ENCODE measurements at regions not wholly inside any gene's neighbourhood (a gene's known extent, or its start where the extent isn't known, plus 50 kb on each side); places are given as distances from the start of the nearest gene placed in this dataset.
A peak's percentile ranks its signal among the peaks of the same experiment; 100 is the strongest.

DNA sequence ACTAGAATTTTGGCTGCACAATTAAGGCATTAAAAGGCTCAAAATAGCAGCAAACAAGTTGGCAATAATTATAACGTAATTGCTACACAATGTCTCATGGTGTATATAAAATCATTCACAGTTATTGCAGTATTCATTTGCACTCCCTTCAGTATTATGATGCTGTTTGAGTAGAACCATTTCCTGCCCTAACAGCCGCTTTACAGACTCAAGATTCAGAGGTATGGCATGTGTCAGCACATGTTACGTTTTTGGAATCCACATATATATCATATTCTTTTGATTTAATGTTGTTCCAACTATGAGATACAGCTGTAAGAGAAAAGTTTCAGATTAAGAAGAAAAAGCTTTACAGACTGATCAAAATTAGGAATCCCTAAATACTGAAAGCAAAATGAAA is 56.3 kb upstream of the NCKAP5 start:
- DNase-seq (ENCODE audit: low spot score) (no peak), ATAC-seq (ENCODE audit: low FRiP score) (no peak)

DNA sequence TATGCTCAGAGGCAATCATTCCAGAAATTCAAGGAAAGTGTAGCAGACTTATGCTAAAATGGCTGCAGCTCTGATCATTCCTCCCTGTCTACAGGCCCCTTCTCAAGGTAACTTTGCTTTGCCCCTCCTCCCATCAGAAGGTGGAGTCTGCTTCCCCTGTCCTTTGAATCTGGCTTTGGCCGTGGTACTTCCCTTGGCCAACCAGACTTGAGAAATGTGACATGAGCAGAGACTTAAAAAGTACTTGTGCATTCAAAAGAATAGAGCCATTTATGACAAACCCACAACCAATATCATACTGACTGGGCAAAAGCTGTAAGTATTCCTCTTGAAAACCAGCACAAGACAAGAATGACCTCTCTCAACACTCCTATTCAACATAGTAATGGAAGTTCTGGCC is 59.5 kb upstream of the NCKAP5 start:
- DNase-seq (ENCODE audit: low spot score) (no peak), ATAC-seq (ENCODE audit: low FRiP score) (no peak)
- TF ChIP-seq, protein P1, sequence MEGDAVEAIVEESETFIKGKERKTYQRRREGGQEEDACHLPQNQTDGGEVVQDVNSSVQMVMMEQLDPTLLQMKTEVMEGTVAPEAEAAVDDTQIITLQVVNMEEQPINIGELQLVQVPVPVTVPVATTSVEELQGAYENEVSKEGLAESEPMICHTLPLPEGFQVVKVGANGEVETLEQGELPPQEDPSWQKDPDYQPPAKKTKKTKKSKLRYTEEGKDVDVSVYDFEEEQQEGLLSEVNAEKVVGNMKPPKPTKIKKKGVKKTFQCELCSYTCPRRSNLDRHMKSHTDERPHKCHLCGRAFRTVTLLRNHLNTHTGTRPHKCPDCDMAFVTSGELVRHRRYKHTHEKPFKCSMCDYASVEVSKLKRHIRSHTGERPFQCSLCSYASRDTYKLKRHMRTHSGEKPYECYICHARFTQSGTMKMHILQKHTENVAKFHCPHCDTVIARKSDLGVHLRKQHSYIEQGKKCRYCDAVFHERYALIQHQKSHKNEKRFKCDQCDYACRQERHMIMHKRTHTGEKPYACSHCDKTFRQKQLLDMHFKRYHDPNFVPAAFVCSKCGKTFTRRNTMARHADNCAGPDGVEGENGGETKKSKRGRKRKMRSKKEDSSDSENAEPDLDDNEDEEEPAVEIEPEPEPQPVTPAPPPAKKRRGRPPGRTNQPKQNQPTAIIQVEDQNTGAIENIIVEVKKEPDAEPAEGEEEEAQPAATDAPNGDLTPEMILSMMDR (IDR thresholded peaks at IDR 0.05), result no peak

More for the DNA sequence above, 56.3 kb upstream of the NCKAP5 start:
- TF ChIP-seq, protein P1 (IDR thresholded peaks at IDR 0.05), result no peak

DNA sequence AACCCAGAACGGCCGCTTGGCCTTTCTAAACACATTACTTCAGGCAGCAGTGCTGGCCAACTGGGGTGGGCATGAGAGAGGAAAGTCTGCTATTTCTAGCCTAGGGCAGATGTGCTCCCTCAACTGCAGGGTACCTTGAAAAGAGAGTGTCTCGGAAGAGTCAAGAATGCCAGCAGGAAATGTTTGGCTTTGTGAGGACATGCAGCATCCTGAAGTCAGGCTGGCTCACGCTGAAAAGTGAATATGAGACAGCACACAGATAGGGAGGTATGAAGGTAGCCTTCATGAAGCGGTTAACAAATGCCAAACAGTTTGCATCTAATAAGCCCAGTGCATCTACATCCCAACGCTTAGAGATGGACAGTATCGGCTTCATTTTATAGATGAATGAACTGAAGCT is 65.0 kb upstream of the NCKAP5 start:
- TF ChIP-seq, protein P1 (IDR thresholded peaks at IDR 0.05), result no peak
- DNase-seq (ENCODE audit: low spot score) (no peak), ATAC-seq (ENCODE audit: low FRiP score) (no peak)

DNA sequence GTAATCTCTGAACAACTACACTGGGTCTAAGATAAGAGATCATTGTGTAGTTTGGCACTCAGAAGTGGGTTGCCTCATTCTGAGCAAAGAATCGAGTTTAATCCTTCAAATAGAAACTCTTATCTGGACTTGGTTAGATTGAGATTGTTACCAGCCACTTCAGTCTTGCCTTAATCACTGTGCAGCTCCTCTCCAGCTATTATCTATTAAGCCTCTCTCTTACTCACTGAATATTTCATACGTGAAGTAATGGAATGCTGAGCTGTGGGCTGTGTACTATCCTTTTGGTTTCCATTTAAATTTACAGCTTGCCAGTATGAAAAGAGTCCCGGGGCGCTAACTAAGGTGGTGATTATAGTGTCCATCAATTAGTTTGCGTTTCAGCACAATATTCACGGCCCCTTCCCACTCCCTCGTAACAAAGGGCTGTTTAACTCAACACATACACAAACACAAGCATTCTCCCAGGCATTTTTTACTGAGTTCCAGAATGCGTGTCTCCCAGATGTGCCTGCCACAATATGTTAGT is 65.7 kb upstream of the NCKAP5 start:
- ATAC-seq (ENCODE audit: low FRiP score) (peak; percentile 94), DNase-seq (ENCODE audit: low spot score) (no peak)
- TF ChIP-seq, protein P1 (IDR thresholded peaks at IDR 0.05), result no peak

DNA sequence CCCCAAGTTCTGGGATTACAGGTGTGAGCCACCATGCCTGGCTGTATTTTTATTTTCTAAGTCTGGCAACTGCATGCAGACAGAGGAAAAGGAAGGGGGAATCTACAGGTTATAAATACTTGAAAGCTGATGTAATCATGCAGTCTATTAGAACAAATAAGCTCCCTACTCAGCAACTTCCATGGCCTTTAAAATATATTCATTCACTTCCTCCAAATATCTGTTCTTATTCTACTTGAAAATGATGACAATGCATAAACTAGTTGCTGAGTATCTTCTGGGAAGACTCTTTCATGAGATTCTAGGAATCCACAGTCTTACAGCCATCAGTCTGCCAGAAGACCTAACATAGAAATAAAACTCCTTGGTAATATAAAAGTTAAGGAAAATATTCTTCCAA is 66.9 kb upstream of the NCKAP5 start:
- TF ChIP-seq, protein P1 (IDR thresholded peaks at IDR 0.05), result no peak
- ATAC-seq (ENCODE audit: low FRiP score) (no peak), DNase-seq (ENCODE audit: low spot score) (no peak)

DNA sequence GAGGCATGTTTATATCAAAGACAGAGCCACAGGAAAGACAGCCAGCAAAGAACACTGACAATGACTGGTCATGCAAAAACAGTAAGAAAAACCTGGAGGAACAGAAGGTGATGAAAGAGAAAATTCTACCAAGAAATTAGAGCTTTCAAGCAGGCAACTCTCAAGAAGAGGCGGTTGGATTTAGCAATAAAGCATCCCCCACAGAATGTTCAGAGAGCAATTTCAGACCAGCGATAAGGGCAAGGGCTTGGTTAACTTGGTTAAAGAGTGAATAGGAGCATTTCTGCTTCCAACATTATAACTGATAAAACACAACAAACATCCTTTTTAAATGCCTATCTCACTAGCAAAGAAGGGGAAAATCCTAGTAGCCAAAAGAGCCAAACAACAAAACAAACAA is 68.0 kb upstream of the NCKAP5 start:
- DNase-seq (ENCODE audit: low spot score) (no peak), ATAC-seq (ENCODE audit: low FRiP score) (peak; percentile 46)
- TF ChIP-seq, protein P1 (IDR thresholded peaks at IDR 0.05), result no peak

DNA sequence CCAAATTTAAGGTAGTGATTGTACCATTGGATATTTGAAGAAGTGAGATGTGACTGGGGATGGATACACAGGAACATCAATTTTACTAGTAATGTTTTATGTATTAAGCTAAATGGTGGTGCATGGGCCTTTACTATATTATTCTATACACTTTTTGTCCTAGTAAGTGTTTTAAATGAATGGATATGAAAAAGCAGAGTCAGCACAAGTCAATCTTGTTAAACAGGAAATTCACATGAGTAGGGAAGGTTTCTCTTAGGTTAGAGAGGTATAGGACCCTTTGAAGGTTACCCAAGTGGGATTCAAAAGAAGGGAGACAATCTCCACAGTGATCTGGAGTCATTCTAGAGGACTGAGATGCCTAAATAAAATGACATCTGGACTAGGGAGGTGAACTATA is 71.8 kb upstream of the NCKAP5 start:
- TF ChIP-seq, protein P1 (IDR thresholded peaks at IDR 0.05), result no peak
- no peak for DNase-seq (ENCODE audit: low spot score)
- ATAC-seq (ENCODE audit: low FRiP score), result no peak

Measured in omental fat pad (tissue), 3 donors.